ENCODE measurements at regions not wholly inside any gene's neighbourhood (a gene's known extent, or its start where the extent isn't known, plus 50 kb on each side); places are given as distances from the start of the nearest gene placed in this dataset.

DNA sequence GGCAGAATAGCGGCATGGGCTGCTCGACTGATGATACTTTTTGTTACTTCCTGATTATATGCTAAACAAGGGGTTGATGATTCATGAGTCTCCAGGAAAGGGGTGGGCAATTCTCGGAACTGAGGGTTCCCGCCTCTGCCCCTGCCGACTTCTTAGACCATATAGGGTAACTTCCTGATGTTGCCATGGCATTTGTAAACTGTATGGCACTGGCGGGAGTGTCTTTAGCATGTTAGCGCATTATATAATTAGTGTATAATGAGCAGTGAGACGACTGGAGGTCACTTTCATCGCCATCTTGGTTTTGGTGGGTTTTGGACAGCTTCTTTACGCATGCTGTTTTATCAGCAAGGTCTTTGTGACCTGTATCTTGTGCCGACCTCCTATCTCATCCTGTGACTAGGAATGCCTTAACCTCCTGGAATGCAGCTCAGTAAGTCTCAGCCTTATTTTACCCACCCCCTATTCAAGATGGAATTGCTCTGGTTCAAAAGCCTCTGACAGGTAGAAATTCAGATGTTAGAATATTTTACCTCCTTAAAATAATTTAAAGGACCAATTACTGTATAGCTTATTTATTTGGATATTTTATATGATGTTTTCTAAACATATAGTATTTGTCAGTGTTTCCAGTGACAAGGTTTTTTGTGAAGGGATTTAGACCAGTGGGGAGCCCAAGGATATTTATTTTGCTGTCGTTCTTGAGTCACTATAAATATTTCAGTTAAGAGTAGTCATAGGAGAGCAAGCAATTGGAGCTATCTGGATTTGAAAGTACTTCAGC is 90.1 kb upstream of the PIK3CG start:
- TF ChIP-seq, protein P1, sequence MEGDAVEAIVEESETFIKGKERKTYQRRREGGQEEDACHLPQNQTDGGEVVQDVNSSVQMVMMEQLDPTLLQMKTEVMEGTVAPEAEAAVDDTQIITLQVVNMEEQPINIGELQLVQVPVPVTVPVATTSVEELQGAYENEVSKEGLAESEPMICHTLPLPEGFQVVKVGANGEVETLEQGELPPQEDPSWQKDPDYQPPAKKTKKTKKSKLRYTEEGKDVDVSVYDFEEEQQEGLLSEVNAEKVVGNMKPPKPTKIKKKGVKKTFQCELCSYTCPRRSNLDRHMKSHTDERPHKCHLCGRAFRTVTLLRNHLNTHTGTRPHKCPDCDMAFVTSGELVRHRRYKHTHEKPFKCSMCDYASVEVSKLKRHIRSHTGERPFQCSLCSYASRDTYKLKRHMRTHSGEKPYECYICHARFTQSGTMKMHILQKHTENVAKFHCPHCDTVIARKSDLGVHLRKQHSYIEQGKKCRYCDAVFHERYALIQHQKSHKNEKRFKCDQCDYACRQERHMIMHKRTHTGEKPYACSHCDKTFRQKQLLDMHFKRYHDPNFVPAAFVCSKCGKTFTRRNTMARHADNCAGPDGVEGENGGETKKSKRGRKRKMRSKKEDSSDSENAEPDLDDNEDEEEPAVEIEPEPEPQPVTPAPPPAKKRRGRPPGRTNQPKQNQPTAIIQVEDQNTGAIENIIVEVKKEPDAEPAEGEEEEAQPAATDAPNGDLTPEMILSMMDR (conservative IDR thresholded peaks at IDR 0.05): no peak
- TF ChIP-seq EZH2 (IDR thresholded peaks at IDR 0.05; ENCODE audit: low read depth): no peak
